Activated CD4-positive, alpha-beta T cell treated with anti-CD3 and anti-CD28 coated beads for 1 hour (primary cell): ENCODE measurements at regions not wholly inside any gene's neighbourhood (a gene's known extent, or its start where the extent isn't known, plus 50 kb on each side); places are given as distances from the start of the nearest gene placed in this dataset.
"Not testable (repeated sequence)": the region's sequence is repeated elsewhere in the genome, so short reads cannot be mapped to it uniquely, and the experiment has no call there.

Source experiments
- DNase-seq: peaks from one replicate; pipeline ENCODE4 v3.0.0-alpha.2; 2020

GRCh38 chr12:25382311-25383106 is 131.8 kb upstream of the KRAS start:
- DNase-seq = no peak

- no peak for DNase-seq
Observed at GRCh38 chr12:25377469-25378177, 126.9 kb upstream of the KRAS start.

- DNase-seq = no peak
Observed at GRCh38 chr12:25376985-25377384, 126.3 kb upstream of the KRAS start.

DNA sequence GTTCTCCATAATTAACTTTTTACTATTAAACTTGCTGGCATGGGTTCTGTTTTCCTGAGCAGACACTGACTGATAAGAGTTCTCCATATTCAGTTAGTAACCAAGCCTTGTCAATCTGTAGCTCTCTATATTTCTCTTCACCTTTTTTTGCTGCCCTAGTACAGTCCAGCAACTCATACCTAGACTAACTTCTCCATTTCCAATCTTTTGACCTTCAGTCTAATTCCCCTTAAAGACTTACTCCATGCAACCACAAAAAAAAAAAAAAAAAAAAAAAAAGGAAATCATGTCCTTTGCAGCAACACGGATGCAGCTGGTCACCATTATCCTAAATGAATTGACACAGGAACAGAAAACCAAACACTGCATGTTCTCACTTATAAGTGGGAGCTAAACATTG is 125.7 kb upstream of the KRAS start:
- DNase-seq = no peak

DNA sequence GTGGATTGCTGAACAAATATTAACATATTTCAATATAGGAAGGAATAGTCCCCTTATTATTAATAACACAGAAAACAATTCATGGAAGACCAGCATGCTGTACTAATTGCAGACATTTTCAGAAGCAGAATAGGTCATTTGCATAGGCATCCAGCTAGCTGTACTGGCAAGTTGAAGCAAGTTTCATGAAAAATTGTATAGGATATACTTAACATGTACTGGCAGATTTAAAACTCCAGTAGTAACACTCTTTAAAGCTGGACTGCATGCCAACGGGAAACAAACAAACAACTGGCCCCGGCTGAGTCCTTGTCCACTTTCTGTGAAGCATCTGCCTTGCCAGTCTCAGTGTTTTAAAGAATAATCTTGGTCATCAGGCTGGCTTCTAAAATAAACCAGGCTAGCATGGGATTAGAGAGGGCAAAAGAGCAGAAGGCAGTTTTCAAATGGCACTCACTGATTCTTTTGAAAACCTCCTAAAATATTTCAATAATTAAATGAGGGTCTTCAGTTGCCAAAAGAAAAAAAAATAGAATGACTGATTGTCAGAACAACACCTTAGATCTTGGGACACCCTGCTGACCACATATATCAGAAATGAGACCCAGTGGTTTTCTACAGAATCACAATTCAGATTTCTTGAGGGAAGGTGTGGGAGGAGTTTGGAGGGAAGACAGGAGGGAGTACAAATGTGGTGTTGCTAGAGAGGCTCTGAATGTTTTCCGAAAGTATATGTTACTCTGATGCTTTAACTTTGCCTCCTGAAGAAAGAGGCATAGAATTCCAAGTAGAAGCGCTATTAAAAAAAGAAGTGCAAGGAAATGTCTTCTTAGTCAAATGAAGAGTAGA is 122.5 kb upstream of the KRAS start:
- DNase-seq = no peak

DNA sequence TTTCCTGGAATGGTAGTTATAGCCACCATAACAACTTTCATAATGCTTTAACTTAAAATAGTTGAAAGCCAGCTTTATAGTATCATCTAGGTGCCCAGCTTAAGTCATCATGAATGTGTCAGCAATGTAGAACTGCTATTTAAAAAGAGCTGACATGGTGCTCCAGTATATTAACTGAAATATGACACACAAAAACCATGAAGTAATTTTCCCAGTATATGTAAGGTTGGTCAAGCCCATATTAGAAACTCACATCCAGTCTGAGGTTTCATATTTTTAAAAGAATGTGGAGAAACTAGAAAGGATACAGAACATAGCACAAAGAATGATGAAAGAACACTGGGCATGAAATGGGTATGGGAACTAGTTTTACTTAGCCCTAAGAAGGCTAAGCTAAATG is 121.3 kb upstream of the KRAS start:
- DNase-seq = no peak

DNA sequence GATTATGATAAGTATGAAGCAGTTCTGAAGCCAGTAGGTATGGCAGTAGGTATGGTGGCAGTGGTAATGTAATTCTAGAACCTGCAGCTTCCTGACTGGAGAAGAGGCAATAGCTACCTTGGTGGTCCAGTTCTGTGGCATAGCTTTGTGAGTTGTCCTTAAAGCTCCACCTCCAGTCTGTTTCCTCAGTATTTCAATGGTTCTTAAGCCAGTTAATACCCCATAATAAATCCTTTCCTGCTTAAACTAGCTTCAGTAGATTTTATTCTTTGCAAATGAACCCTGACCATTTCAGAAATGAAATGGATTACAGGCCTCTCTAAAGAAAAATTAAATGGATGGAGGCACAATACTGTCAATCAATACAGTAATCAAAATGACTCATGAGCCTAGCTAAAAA is 117.8 kb upstream of the KRAS start:
- DNase-seq = no peak

- no peak for DNase-seq
Observed at GRCh38 chr12:25366122-25366521, 115.4 kb upstream of the KRAS start.

DNA sequence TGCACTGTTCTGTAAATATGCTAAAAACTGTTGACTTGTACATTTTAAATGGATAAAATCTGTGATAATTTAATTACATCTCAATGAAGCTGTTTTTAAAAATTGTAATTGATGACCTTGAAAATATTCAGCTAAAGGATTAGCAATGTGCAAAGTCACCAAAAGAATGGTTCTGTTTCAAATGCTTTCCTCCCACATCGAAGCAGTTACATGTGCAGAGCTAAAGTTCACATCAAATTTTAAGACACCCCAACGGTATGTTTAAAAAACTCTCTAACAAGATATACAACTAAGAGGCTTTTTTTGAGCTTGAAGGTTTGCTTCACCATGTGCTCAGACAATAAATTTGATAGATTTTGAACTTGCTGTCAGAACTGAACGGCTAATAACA is 114.6 kb upstream of the KRAS start:
- no peak for DNase-seq

- DNase-seq = no peak
Observed at GRCh38 chr12:25364529-25365339, 114.0 kb upstream of the KRAS start.

GRCh38 chr12:25362646-25363045 is 111.9 kb upstream of the KRAS start:
- no peak for DNase-seq

DNA sequence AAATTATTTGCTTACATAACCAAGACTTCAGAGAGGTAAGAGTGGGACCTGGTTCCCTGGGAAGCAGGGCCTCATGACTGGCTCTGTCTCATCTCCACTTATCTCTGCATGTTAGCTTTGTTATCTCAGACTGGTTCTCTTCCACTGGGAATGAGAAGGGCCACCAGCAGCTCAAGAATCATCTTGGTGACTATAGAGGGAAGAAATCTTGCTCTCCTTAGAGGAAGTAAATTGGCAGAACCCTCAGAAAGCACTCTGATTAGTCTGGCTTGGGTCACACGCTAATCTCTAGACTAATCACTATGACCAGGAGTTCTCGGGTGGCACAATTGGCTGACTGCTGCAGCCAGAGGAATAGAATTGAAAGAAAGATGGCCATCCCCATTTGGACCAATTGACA is 110.8 kb upstream of the KRAS start:
- no peak for DNase-seq

DNA sequence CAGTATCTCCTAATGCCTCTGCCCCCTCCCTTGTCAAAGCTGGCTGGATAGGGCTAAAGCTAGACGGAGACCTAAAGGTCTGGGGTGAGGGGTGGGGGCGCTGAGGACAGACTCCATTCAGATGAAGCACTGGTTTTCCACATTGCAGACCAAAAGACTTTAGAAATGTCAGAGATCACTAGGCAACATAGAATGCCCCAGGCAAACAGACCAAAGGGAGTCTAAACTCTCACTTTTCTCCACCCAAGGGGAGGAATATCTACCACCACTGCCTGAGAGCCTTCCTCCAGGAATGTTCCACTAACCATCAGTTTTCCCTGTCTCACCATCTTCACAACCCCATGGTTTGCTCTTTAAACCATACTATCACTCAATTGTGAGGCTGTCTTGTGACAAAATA is 106.9 kb upstream of the KRAS start:
- DNase-seq = no peak

GRCh38 chr12:25352942-25353341 is 102.2 kb upstream of the KRAS start:
- not testable (repeated sequence) for DNase-seq

DNA sequence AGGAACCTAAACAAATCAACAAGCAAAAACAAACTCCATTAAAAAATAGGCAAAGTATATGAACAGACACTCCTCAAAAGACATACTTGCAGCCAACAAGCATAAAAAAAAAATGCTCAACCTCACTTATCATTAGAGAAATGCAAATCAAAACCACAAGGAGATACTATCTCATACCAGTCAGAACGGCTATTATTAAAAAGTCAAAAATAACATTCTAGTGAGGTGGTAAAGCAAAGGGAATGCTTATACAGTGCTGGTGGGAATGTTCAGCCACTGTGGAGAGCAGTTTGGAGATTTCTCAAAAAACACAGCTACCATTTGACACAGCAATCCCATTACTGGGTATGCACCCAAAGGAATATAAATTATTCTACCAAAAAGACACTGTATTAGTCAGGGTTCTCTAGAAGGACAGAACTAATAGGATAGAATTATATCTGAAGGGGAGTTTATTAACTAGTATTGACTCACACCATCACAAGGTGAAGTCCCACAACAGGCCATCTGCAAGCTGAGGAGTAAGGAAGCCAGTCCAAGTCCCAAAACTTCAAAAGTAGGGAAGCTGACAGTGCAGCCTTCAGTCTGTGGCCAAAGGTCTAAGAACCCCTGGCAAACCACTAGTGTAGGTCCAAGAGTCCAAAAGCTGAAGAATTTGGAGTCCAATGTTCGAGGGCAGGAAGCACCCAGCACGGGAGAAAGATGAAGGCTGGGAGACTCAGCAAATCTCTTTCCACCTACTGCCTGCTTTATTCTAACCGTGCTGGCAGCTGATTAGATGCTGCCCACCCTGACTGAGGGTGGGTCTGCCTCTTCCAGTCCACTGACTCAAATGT is 101.6 kb upstream of the KRAS start:
- no peak for DNase-seq

- no peak for DNase-seq
Observed at GRCh38 chr12:25348593-25348895, 97.8 kb upstream of the KRAS start.

DNA sequence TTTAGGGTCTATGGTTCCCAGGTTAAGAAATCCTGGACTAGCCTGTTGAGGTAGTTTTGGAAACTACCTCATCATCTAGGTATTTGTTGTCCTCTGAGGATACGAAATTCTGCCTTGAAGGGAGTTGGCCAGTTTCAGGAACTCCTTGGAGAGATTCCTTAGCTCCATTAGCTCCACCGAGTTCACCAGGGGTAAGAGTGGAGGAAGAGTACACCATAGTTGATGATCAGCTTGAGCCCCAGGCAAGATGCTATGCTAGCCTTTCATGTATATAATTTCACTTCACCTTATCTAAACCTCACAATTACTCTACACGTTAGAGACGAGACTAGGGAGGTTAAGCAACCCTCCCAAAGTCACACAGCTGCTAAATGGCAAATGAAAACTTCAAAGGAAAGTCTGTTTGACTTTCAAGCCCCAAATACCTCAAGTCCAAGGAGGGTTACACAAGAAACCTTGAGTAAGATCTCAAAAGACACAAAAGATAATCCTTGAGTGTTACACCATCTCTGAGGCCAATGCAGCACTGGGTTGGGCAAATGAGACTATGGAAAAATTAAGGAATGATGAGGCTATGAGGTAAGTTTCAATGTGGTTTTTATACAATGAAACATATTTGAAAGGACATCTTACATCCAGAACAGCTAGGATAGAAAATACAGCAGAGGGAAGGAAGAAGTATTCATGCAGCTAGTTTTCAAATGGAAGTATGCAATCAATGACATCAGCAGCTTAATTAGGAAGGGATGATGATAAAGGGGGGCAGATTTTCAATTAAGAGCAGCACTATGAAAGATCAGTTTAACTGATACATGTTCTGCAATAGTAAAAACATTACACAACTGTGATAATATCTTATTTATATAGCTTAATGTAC is 97.2 kb upstream of the KRAS start:
- no peak for DNase-seq

GRCh38 chr12:25341877-25342276 is 91.1 kb upstream of the KRAS start:
- not testable (repeated sequence) for DNase-seq

GRCh38 chr12:25337916-25338315 is 87.2 kb upstream of the KRAS start:
- DNase-seq = no peak

DNA sequence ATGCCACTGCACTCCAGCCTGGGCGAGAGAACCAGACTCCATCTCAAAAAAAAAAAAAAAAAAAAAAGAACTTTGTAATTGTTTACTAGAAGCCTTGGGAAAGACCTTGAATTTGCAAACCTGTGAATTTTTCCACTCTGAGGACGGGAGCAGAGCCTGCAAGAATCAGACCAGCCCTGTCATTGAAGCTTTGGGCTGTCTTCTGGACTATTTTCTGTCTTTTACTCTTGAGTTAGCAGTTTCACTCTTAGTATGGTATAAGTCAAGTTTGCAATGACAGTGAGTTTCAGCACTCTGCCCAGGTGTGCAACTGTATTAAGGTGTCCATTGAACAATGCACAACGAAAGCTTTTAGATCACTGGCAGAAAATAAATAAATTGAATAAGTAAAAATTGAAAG is 81.4 kb upstream of the KRAS start:
- no peak for DNase-seq
